Transverse colon (tissue), 4 donors: ENCODE measurements at regions not wholly inside any gene's neighbourhood (a gene's known extent, or its start where the extent isn't known, plus 50 kb on each side); places are given as distances from the start of the nearest gene placed in this dataset.

ENCODE experiments used
- DNase-seq: peaks from one replicate; pipeline ENCODE4 v3.0.0-alpha.2; 2019
- H3K27ac ChIP-seq, 4 donors: fragments of 200-600 bp; sonication (generic); 2 replicates each; pipeline ENCODE4 v1.5.1; 2016 to 2018; ENCODE audit warnings: inconsistent platforms in 4 of 4
- H3K27me3 ChIP-seq: fragments of 200-600 bp; sonication (generic); 2 replicates; pipeline ENCODE4 v1.5.1; 2017; ENCODE audit warnings: inconsistent platforms
- H3K36me3 ChIP-seq, 4 donors: fragments of 200-600 bp; sonication (generic); 2 replicates each; pipeline ENCODE4 v1.5.1; 2017 to 2019; ENCODE audit warnings: inconsistent platforms in 4 of 4
- H3K4me1 ChIP-seq, 4 donors: fragments of 200-600 bp; sonication (generic); 2 replicates each; pipeline ENCODE4 v1.5.1; 2017 to 2020; ENCODE audit warnings: inconsistent platforms in 4 of 4
- H3K4me3 ChIP-seq, 4 donors: fragments of 200-600 bp; sonication (generic); 1 replicate in 1 of 4; 2 replicates in 3 of 4; pipeline versions ENCODE4 v1.5.1 to v1.6.1; 2017 to 2019; ENCODE audit warnings: inconsistent platforms in 4 of 4
- H3K9me3 ChIP-seq, 2 donors: fragments of 200-600 bp; sonication (generic); 2 replicates each; pipeline ENCODE4 v1.5.1; 2017 to 2019; ENCODE audit warnings: inconsistent platforms in 2 of 2
- EP300 ChIP-seq: sonication (generic); formaldehyde crosslinking; IDR thresholded peaks from one replicate; pipeline ENCODE4 v1.6.1; 2017; ENCODE audit warnings: antibody characterized with exemption, low read depth
- POLR2A ChIP-seq: fragments of 450-650 bp; IDR thresholded peaks from one replicate; pipeline ENCODE4 v1.6.1; 2016; ENCODE audit warnings: antibody characterized with exemption, mild to moderate bottlenecking, moderate library complexity
- POLR2AphosphoS5 ChIP-seq, 3 donors: sonication (generic); formaldehyde crosslinking; IDR thresholded peaks; one replicate each; pipeline ENCODE4 v1.6.1; 2016; ENCODE audit warnings: antibody characterized with exemption in 3 of 3
- WGBS, 2 donors: methylation state at CpG; one replicate each; pipeline ENCODE4 v1.1.5; 2018; ENCODE audit warnings: low coverage in 1 of 2; 5-methylcytosine and 5-hydroxymethylcytosine counted together
- in situ Hi-C, 4 donors: fragments of 200-750 bp; cut with MboI; loops; one replicate each; pipeline versions ENCODE4 v1.15.0 to v1.15.1; 2017; ENCODE audit warnings: low sequenced_read_pairs in 3 of 4, low pct_ligation_motif_present in 1 of 4, low pct_unique_long_range_greater_than_20kb in 1 of 4
- intact Hi-C: fragments of 100-400 bp; cut with DNase I; formaldehyde crosslinking; loops from one replicate; pipeline ENCODE4 v1.15.1; 2023; ENCODE audit warnings: low total_unique reads
- TF ChIP-seq, protein P1 (sequence below), 5 experiments: fragments of 200-600 bp in 3 of 5; fragments of 450-650 bp in 2 of 5; sonication (generic) in 3 of 5; IDR thresholded peaks; 1 replicate in 2 of 5; 2 replicates in 3 of 5; pipeline ENCODE4 v1.5.1; 2016 to 2017; ENCODE audit warnings: antibody characterized with exemption in 5 of 5, inconsistent platforms in 3 of 5, mild to moderate bottlenecking in 2 of 5, moderate library complexity in 1 of 5

DNA sequence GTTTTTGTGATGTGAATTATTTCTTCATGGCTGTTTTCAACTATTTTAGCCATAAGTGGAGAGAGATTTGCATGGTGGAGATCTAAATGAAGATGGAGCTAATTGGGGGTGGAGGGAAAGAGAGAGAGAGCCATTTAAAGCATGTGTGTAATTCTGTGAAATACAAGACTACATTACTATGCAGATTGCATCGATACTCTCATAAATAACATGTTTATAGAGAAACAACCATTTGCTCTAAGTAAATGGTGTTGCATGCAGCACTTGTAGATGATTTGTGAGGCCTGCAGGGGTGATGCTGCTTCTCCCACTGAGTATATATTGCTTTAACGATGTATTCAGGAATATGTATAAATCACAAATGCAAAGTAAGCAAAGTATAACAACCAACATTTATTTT is 270.2 kb upstream of the RIOK2 start:
- H3K27me3 ChIP-seq: no peaks in the 10 kb centered on the region

DNA sequence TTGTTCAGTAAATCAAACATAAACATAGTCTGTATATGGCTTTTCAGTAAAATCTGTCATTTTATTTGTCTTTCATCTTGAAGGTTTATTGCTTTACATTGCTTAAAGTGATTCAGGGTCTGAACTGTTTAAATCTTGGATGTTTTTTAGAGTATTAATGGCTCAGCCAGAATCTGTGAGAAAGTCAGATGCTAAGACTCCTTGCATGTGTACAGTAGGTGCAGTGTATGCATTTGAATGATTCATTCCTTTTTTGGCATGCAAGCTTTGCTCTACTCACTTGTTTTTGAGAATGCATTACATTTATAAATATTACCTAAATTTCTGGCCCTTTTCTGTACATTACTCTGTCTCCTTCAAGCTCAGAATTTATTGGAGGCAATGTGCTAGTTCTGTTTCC is 271.0 kb upstream of the RIOK2 start:
- Histone ChIP-seq H3K9me3 (no peaks in the 10 kb centered on the region), H3K27ac (no peak overlapping the region), H3K36me3 (no peaks in the 10 kb centered on the region), H3K4me1 (no peaks in the 10 kb centered on the region), H3K4me3 (no peak overlapping the region), H3K27me3 (no peaks in the 10 kb centered on the region)
- in situ Hi-C loops (no loop called here), intact Hi-C loops (loop anchor here (10.0 kb wide), 1 partner anchor 1571 kb away; no protein-coding TSS in a partner anchor)
- TF ChIP-seq, protein P1, sequence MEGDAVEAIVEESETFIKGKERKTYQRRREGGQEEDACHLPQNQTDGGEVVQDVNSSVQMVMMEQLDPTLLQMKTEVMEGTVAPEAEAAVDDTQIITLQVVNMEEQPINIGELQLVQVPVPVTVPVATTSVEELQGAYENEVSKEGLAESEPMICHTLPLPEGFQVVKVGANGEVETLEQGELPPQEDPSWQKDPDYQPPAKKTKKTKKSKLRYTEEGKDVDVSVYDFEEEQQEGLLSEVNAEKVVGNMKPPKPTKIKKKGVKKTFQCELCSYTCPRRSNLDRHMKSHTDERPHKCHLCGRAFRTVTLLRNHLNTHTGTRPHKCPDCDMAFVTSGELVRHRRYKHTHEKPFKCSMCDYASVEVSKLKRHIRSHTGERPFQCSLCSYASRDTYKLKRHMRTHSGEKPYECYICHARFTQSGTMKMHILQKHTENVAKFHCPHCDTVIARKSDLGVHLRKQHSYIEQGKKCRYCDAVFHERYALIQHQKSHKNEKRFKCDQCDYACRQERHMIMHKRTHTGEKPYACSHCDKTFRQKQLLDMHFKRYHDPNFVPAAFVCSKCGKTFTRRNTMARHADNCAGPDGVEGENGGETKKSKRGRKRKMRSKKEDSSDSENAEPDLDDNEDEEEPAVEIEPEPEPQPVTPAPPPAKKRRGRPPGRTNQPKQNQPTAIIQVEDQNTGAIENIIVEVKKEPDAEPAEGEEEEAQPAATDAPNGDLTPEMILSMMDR (IDR thresholded peaks at IDR 0.05): no peak
- no peak for TF ChIP-seq POLR2AphosphoS5 (IDR thresholded peaks at IDR 0.05)
- no peak for TF ChIP-seq POLR2A
- no peak for TF ChIP-seq EP300
- DNase-seq: no peak

More for the DNA sequence above, 270.2 kb upstream of the RIOK2 start:
- 59 to 64% methylated on average over 2 of the region's 2 CpGs for WGBS, 2 donors
- Histone ChIP-seq H3K36me3 (no peaks in the 10 kb centered on the region), H3K27ac (no peak overlapping the region), H3K9me3 (no peaks in the 10 kb centered on the region), H3K4me3 (no peak overlapping the region), H3K4me1 (no peaks in the 10 kb centered on the region)
- in situ Hi-C loops (no loop called here), intact Hi-C loops (loop anchor here (10.0 kb wide), 1 partner anchor 1572 kb away; no protein-coding TSS in a partner anchor)
- TF ChIP-seq EP300 (no peak), POLR2A (no peak)
- no peak for DNase-seq

DNA sequence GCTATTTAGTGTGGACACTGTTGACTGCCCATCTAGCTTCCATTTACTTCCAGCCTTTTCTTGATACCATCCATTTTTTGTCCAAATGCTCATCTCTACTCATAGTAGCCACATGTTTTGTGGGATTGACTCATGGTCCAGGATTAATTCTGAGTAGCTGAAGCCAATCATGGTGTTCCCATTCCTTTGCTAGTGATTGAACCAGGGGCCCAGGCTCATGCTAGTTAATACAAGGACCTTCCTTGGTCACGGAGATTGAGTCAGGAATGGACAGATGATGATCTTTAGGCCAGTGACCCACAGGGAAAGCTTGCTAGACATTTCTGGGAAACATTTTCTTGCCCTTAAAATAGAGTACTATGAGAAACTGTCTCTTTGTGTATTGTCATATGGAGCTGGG is 272.9 kb upstream of the RIOK2 start:
- H3K27me3 ChIP-seq: no peaks in the 10 kb centered on the region
- in situ Hi-C loops (no loop called here), intact Hi-C loops (loop anchor here (10.0 kb wide), 1 partner anchor 1569 kb away; no protein-coding TSS in a partner anchor)
- DNase-seq: no peak
- 60 to 68% methylated on average over 1 of the region's 1 CpG for WGBS, 2 donors
- TF ChIP-seq, protein P1 (IDR thresholded peaks at IDR 0.05): no peak
- TF ChIP-seq POLR2A: no peak
- no peaks in the 10 kb centered on the region for H3K36me3 ChIP-seq
- no peak overlapping the region for H3K27ac ChIP-seq
- no peaks in the 10 kb centered on the region for H3K4me1 ChIP-seq
- no peaks in the 10 kb centered on the region for H3K9me3 ChIP-seq
- no peak overlapping the region for H3K4me3 ChIP-seq

GRCh38 chr5:97458851-97459250 is 275.8 kb upstream of the RIOK2 start:
- intact Hi-C loops (loop anchor here (10.0 kb wide), 1 partner anchor 1566 kb away; no protein-coding TSS in a partner anchor), in situ Hi-C loops (no loop called here)
- no peak overlapping the region for H3K27ac ChIP-seq
- TF ChIP-seq POLR2AphosphoS5 (IDR thresholded peaks at IDR 0.05): no peak
- TF ChIP-seq EP300: no peak
- TF ChIP-seq, protein P1 (IDR thresholded peaks at IDR 0.05): no peak
- TF ChIP-seq POLR2A: no peak
- H3K9me3 ChIP-seq: no peaks in the 10 kb centered on the region
- DNase-seq: no peak
- no peaks in the 10 kb centered on the region for H3K27me3 ChIP-seq
- no peaks in the 10 kb centered on the region for H3K36me3 ChIP-seq
- no peak overlapping the region for H3K4me3 ChIP-seq
- no peaks in the 10 kb centered on the region for H3K4me1 ChIP-seq
- 78 to 100% methylated on average over 5 of the region's 5 CpGs for WGBS, 2 donors

GRCh38 chr5:97471951-97472350 is 288.9 kb upstream of the RIOK2 start:
- Histone ChIP-seq H3K4me3 (no peak overlapping the region), H3K9me3 (peaks cover 0 to 7% of the 10 kb centered on the region in 2 donors), H3K27me3 (no peaks in the 10 kb centered on the region), H3K36me3 (no peaks in the 10 kb centered on the region), H3K4me1 (no peaks in the 10 kb centered on the region), H3K27ac (no peak overlapping the region)
- in situ Hi-C loops: no loop called here
- DNase-seq: no peak
- TF ChIP-seq, protein P1 (IDR thresholded peaks at IDR 0.05): no peak
- TF ChIP-seq EP300 (no peak), POLR2AphosphoS5 (IDR thresholded peaks at IDR 0.05) (no peak), POLR2A (no peak)
- 100% methylated on average over 2 of the region's 10 CpGs; no CpG with 5 or more reads in 1 of the 2 donors for WGBS, 2 donors
- intact Hi-C loops: no loop called here
